Lung (tissue), 11 donors: ENCODE measurements at regions not wholly inside any gene's neighbourhood (a gene's known extent, or its start where the extent isn't known, plus 50 kb on each side); places are given as distances from the start of the nearest gene placed in this dataset.

Source experiments
- ATAC-seq: fragments of 200-7000 bp; cut with Tn5 transposase; one replicate; pipeline ENCODE4 v1.9.1; 2020; ENCODE audit warnings: moderate number of reproducible peaks; ENCODE audit not compliant: insufficient read depth, low FRiP score
- DNase-seq, 3 donors: peaks; one replicate each; pipeline ENCODE4 v3.0.0-alpha.2; 2013 to 2017
- H3K27ac ChIP-seq, 2 donors: one replicate each; pipeline ENCODE4 v1.5.1; 2013; ENCODE audit warnings: mild to moderate bottlenecking in 2 of 2, moderate library complexity in 2 of 2, control low read depth in 1 of 2, inconsistent platforms in 1 of 2, low read depth in 1 of 2, low read length in 1 of 2
- H3K27me3 ChIP-seq, 3 donors: one replicate each; pipeline ENCODE4 v1.5.1; 2013; ENCODE audit warnings: low read length in 2 of 3; ENCODE audit not compliant: control insufficient read depth in 3 of 3, insufficient read depth in 3 of 3
- H3K36me3 ChIP-seq, 4 donors: one replicate each; pipeline ENCODE4 v1.5.1; 2013; ENCODE audit warnings: low read length in 4 of 4, mild to moderate bottlenecking in 1 of 4, moderate library complexity in 1 of 4; ENCODE audit not compliant: control insufficient read depth in 4 of 4, insufficient read depth in 4 of 4
- H3K4me1 ChIP-seq, 5 donors: one replicate each; pipeline ENCODE4 v1.5.1; 2013; ENCODE audit warnings: low read length in 5 of 5, mild to moderate bottlenecking in 2 of 5, moderate library complexity in 1 of 5; ENCODE audit not compliant: control insufficient read depth in 5 of 5, insufficient read depth in 5 of 5
- H3K4me3 ChIP-seq: one replicate; pipeline ENCODE4 v1.5.1; 2013; ENCODE audit warnings: mild to moderate bottlenecking, control low read depth, moderate library complexity
- H3K9ac ChIP-seq, 2 donors: one replicate each; pipeline ENCODE4 v1.5.1; 2013; ENCODE audit warnings: low read length in 2 of 2, control low read depth in 1 of 2; ENCODE audit not compliant: insufficient read depth in 1 of 2
- H3K9me3 ChIP-seq, 4 donors: one replicate each; pipeline ENCODE4 v1.5.1; 2013; ENCODE audit warnings: low read length in 3 of 4, mild to moderate bottlenecking in 1 of 4, moderate library complexity in 1 of 4; ENCODE audit not compliant: control insufficient read depth in 4 of 4, insufficient read depth in 3 of 4
- CTCF ChIP-seq: IDR thresholded peaks from 2 replicates; pipeline ENCODE4 v1.5.1; 2012; ENCODE audit warnings: mild to moderate bottlenecking; ENCODE audit errors: control extremely low read depth, extremely low read depth
- WGBS, 2 donors: extraction: QIAGEN DNeasy Blood & Tissue Kit; methylation state at CpG; one replicate each; pipeline ENCODE4 v1.1.7; 2013; 5-methylcytosine and 5-hydroxymethylcytosine counted together
- donor health status: control.
- donor health status: control.
- donor health status: Bipolar disorder and iron deficiency.
- donor health status: healthy.
- donor health status: DM: yes; HTN: yes; CAD: no.

GRCh38 chr2:128748835-128749605 lies 430.4 kb upstream of the HS6ST1 start:
- no peak for DNase-seq
- Histone ChIP-seq H3K36me3 (no peaks in the 10 kb centered on the region), H3K4me3 (no peak overlapping the region), H3K4me1 (peaks cover 0 to 26% (median 0%) of the 10 kb centered on the region in 5 donors), H3K9ac (no peak overlapping the region), H3K9me3 (no peaks in the 10 kb centered on the region), H3K27ac (no peak overlapping the region), H3K27me3 (no peaks in the 10 kb centered on the region)
- whole genome bisulfite sequencing, 2 donors, result 91 to 93% methylated on average over 9 of the region's 9 CpGs
- ATAC-seq, result no peak
- TF ChIP-seq CTCF, result no peak

GRCh38 chr2:128750328-128751165 lies 431.9 kb upstream of the HS6ST1 start:
- no peak overlapping the region for H3K4me3 ChIP-seq
- ATAC-seq (no peak), DNase-seq (no peak)
- H3K27me3 ChIP-seq, result no peaks in the 10 kb centered on the region
- peaks cover 0 to 36% (median 7%) of the 10 kb centered on the region in 5 donors for H3K4me1 ChIP-seq
- no peak overlapping the region for H3K9ac ChIP-seq
- H3K27ac ChIP-seq, result no peak overlapping the region
- no peaks in the 10 kb centered on the region for H3K36me3 ChIP-seq
- H3K9me3 ChIP-seq, result no peaks in the 10 kb centered on the region
- no peak for TF ChIP-seq CTCF
- 81 to 89% methylated on average over 12 of the region's 12 CpGs for WGBS, 2 donors

- Histone ChIP-seq H3K4me3 (no peak overlapping the region), H3K27me3 (no peaks in the 10 kb centered on the region), H3K36me3 (no peaks in the 10 kb centered on the region), H3K9me3 (no peaks in the 10 kb centered on the region), H3K9ac (no peak overlapping the region), H3K27ac (no peak overlapping the region), H3K4me1 (peaks cover 0 to 37% (median 10%) of the 10 kb centered on the region in 5 donors)
- no peak for ATAC-seq
- no peak for TF ChIP-seq CTCF
- WGBS, 2 donors, result 68 to 90% methylated on average over 5 of the region's 5 CpGs
- peak in 1 of 3 donors; percentile 54 for DNase-seq
Measured at GRCh38 chr2:128751746-128752145, 433.1 kb upstream of the HS6ST1 start.
